WI38 (cell line): ENCODE measurements at regions not wholly inside any gene's neighbourhood (a gene's known extent, or its start where the extent isn't known, plus 50 kb on each side); places are given as distances from the start of the nearest gene placed in this dataset.

Source experiments
- H3K4me3 ChIP-seq: 2 replicates; pipeline ENCODE4 v1.5.1; 2011; ENCODE audit warnings: low read depth, mild to moderate bottlenecking, control low read depth, low read length
- TF ChIP-seq, protein P1 (sequence below): IDR thresholded peaks from 2 replicates; pipeline ENCODE4 v1.5.1; 2012; ENCODE audit warnings: low read depth, mild to moderate bottlenecking, control low read depth, low read length

DNA sequence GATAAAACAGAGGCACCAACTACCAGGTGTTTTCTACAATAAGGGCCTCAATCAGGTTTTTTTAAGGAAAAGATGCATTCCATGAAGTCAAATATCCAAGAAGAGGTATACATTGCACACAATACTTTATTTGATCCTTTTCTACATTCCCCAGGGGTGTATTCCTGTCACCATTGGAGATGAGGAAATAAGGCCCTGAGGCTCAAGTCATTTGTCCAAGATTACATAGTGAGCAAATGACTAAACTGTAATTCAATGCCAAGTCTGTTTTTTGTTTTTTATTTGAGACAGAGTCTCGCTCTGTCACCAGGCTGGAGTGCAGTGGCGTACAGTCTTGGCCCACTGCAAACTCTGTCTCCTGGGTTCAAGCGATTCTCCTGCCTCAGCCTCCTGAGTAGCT lies 69.2 kb upstream of the CDYL start:
- H3K4me3 ChIP-seq = no peak overlapping the region
- TF ChIP-seq, protein P1, sequence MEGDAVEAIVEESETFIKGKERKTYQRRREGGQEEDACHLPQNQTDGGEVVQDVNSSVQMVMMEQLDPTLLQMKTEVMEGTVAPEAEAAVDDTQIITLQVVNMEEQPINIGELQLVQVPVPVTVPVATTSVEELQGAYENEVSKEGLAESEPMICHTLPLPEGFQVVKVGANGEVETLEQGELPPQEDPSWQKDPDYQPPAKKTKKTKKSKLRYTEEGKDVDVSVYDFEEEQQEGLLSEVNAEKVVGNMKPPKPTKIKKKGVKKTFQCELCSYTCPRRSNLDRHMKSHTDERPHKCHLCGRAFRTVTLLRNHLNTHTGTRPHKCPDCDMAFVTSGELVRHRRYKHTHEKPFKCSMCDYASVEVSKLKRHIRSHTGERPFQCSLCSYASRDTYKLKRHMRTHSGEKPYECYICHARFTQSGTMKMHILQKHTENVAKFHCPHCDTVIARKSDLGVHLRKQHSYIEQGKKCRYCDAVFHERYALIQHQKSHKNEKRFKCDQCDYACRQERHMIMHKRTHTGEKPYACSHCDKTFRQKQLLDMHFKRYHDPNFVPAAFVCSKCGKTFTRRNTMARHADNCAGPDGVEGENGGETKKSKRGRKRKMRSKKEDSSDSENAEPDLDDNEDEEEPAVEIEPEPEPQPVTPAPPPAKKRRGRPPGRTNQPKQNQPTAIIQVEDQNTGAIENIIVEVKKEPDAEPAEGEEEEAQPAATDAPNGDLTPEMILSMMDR = no peak

DNA sequence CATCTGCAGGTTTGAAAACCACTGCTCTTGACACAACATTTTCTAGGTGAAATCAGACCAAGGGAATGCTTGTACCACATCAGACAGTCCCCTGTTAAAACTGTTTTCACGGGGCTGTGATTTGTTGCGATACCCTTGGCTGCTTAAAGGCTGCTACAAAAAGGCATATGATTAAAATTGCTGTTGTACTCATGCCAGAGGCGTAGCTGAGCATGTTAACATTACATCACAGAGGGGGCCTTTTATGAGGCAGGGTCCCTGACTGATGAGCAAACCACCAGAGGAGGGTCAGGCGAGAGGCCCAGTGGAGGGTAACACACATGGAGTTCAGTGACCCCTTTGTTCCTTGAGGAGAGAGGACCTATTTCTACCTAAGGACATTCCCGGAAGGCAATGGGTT lies 70.4 kb upstream of the CDYL start:
- TF ChIP-seq, protein P1 = no peak
- no peak overlapping the region for H3K4me3 ChIP-seq

DNA sequence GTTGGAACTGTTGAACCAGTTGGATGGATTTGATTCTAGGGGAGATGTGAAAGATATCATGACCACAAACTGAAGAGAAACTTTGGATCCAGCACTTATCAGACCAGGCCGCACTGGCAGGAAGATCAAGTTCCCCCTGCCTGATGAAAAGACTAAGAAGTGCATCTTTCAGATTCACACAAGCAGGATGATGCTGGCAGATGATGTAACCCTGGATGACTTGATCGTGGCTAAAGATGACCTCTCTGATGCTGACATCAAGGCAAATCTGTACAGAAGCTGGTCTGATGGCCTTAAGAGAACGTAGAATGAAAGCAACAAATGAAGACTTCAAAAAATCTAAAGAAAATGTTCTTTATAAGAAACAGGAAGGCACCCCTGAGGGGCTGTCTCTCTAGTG lies 72.8 kb upstream of the CDYL start:
- TF ChIP-seq, protein P1 = no peak
- no peak overlapping the region for H3K4me3 ChIP-seq

DNA sequence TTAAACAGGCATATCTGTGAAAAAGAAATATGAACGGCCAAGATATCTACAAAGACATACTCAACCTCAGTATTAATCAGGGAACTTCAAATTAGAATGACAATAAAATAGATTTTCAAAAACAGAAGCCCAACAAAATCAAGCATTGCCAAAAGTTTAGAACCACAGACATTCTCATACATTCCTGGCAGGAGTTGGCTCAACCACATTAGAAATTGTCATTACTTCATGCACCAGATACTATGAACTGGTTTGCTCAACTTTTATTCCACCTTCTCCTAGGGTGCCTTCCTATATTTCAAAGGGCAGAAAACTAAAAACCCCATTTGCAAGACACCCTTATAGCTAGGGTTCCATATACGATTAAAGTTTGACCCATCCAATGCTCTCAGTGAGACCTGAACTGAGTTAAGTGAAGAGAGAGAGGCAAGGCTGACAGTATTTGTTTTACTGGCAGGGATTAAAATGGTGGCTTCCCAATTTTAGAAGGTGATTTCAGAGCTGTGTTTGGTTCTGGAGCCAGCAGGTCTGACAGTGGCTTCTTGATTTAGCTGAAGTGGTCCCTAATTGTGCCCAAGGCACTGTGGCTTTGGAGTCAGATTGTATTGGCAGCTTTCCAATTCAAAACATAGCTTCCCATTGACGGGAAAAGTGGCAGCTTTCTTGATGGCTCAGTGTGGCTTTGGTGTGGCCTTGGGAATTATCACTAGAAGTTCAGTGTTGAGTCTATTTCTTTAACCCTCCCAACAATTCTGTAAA lies 77.1 kb upstream of the CDYL start:
- H3K4me3 ChIP-seq = no peak overlapping the region
- TF ChIP-seq, protein P1 = no peak

DNA sequence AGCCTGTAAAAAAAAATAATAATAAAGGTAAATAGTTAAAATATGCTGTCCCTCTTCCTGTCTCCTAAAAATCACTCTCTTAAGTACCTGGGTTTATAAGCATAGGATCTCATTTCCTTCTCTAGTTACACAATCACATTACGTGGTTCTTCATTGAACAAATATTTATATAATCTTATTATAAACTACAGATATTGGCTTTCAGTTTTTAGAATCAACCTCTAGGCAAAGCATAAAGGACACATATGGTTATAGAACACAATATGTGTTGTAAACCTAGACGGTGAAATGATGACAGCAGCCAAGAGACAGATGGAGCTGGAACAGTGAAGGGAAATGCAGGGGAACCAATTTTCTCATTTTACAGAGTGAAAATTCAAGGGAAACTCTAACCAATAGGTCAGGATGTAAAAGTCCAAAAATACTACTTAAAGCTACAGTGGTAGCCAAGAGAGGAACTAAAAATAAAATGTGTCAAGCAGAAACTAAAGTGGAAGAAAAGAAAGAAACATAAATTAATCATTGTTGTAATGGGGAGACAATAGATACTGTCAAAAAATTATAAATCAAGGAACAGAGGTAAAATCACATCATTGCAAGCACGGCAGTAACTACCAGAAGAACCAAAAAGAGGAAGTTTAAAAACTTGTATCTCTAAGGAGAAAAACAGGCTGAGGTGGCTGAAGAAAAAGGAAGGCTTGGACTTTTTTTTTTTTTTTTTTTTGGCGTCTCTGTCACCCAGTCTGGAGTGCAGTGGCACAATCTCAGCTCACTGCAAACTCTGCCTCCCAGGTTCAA lies 82.8 kb upstream of the CDYL start:
- TF ChIP-seq, protein P1 = no peak
- H3K4me3 ChIP-seq = no peak overlapping the region

DNA sequence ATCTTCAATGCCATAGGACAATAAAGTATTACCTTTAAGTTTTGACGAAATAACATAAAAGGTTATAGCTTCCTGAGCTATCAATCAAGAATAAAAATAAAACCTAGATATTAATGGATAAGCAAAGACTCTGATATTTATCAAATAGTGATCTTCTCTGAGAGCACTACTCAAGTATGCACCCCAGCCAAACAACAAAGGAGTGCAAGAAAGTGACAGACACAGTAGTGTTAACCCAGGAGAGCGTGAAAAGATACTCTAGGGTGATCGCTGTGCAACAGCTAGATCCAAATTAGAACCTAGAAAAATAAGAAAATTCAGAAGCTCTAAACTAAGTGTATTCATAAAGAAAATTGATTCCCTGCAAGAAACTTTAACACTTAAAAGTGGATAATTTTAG lies 83.5 kb upstream of the CDYL start:
- H3K4me3 ChIP-seq = no peak overlapping the region
- TF ChIP-seq, protein P1 = no peak
